SK-N-SH treated with all-trans-retinoic acid at 6 μM for 48 hours (cell line): ENCODE measurements at regions not wholly inside any gene's neighbourhood (a gene's known extent, or its start where the extent isn't known, plus 50 kb on each side); places are given as distances from the start of the nearest gene placed in this dataset.

Source experiments
- ATAC-seq: fragments of 200-7000 bp; cut with Tn5 transposase; 3 replicates; pipeline ENCODE4 v1.9.1; 2020; ENCODE audit warnings: mild to moderate bottlenecking, moderate library complexity
- ARNTL ChIP-seq: fragments of 450-650 bp; formaldehyde crosslinking; IDR thresholded peaks from 2 replicates; pipeline ENCODE4 v1.5.0; 2020; ENCODE audit warnings: low read depth, mild to moderate bottlenecking, moderate library complexity, borderline replicate concordance
- BACH2 ChIP-seq: fragments of 250-450 bp; sonication (Bioruptor Pico); IDR thresholded peaks from 2 replicates; pipeline ENCODE4 v1.9.0; 2021; ENCODE audit warnings: mild to moderate bottlenecking, borderline replicate concordance
- CREB5 ChIP-seq: fragments of 250-450 bp; sonication (Bioruptor Pico); IDR thresholded peaks from 2 replicates; pipeline ENCODE4 v1.5.1; 2020; ENCODE audit warnings: low read depth, mild to moderate bottlenecking, moderate library complexity
- CSDC2 ChIP-seq: fragments of 250-450 bp; sonication (Bioruptor Pico); IDR thresholded peaks from 2 replicates; pipeline ENCODE4 v1.5.0; 2020; ENCODE audit warnings: mild to moderate bottlenecking, moderate library complexity
- ESRRG ChIP-seq: fragments of 250-450 bp; sonication (Bioruptor Pico); IDR thresholded peaks from 2 replicates; pipeline ENCODE4 v1.6.1; 2021; ENCODE audit warnings: mild to moderate bottlenecking
- GLIS3 ChIP-seq: fragments of 250-450 bp; sonication (Bioruptor Pico); IDR thresholded peaks from 2 replicates; pipeline ENCODE4 v1.5.0; 2020; ENCODE audit warnings: mild to moderate bottlenecking, moderate library complexity
- ISL1 ChIP-seq: fragments of 250-450 bp; sonication (Bioruptor Pico); IDR thresholded peaks from 2 replicates; pipeline ENCODE4 v2.1.2; 2022; ENCODE audit warnings: mild to moderate bottlenecking, moderate library complexity
- PATZ1 ChIP-seq: fragments of 250-450 bp; sonication (Bioruptor Pico); IDR thresholded peaks from 2 replicates; pipeline ENCODE4 v1.8.0; 2020; ENCODE audit warnings: mild to moderate bottlenecking, moderate library complexity, borderline replicate concordance
- POU6F1 ChIP-seq: fragments of 250-450 bp; sonication (Bioruptor Pico); IDR thresholded peaks from 2 replicates; pipeline ENCODE4 v1.8.0; 2021; ENCODE audit warnings: low read depth, mild to moderate bottlenecking, moderate library complexity, borderline replicate concordance
- PPARA ChIP-seq: fragments of 250-450 bp; sonication (Bioruptor Pico); IDR thresholded peaks from 2 replicates; pipeline ENCODE4 v1.5.0; 2020; ENCODE audit warnings: mild to moderate bottlenecking, borderline replicate concordance
- RARB ChIP-seq: fragments of 250-450 bp; sonication (Bioruptor Pico); IDR thresholded peaks from 2 replicates; pipeline ENCODE4 v1.8.0; 2021; ENCODE audit warnings: mild to moderate bottlenecking, moderate library complexity
- SNAI2 ChIP-seq: fragments of 250-450 bp; sonication (Bioruptor Pico); IDR thresholded peaks from 2 replicates; pipeline ENCODE4 v1.5.0; 2020; ENCODE audit warnings: mild to moderate bottlenecking, moderate library complexity
- TCF4 ChIP-seq: fragments of 250-450 bp; sonication (Bioruptor Pico); IDR thresholded peaks from 2 replicates; pipeline ENCODE4 v1.8.0; 2021; ENCODE audit warnings: mild to moderate bottlenecking, moderate library complexity, borderline replicate concordance
- TOX ChIP-seq: fragments of 250-450 bp; sonication (Bioruptor Pico); IDR thresholded peaks from 2 replicates; pipeline ENCODE4 v1.8.0; 2021; ENCODE audit warnings: mild to moderate bottlenecking, moderate library complexity, borderline replicate concordance
- TSHZ2 ChIP-seq: fragments of 250-450 bp; sonication (Bioruptor Pico); IDR thresholded peaks from 2 replicates; pipeline ENCODE4 v1.5.0; 2020; ENCODE audit warnings: mild to moderate bottlenecking, moderate library complexity
- ZC3H10 ChIP-seq: fragments of 250-450 bp; sonication (Bioruptor Pico); IDR thresholded peaks from 2 replicates; pipeline ENCODE4 v1.5.1; 2021; ENCODE audit warnings: mild to moderate bottlenecking, moderate library complexity
- ZFP3 ChIP-seq: fragments of 250-450 bp; sonication (Bioruptor Pico); IDR thresholded peaks from 2 replicates; pipeline ENCODE4 v1.5.0; 2020; ENCODE audit warnings: mild to moderate bottlenecking, moderate library complexity
- ZFP30 ChIP-seq: fragments of 450-650 bp; formaldehyde crosslinking; IDR thresholded peaks from 2 replicates; pipeline ENCODE4 v1.5.0; 2022; ENCODE audit warnings: mild to moderate bottlenecking, moderate library complexity
- ZNF565 ChIP-seq: fragments of 450-650 bp; formaldehyde crosslinking; conservative IDR thresholded peaks from 2 replicates; pipeline ENCODE4 v1.5.0; 2020; ENCODE audit warnings: low read depth, mild to moderate bottlenecking, moderate library complexity
- ZNF70 ChIP-seq: fragments of 450-650 bp; formaldehyde crosslinking; IDR thresholded peaks from 2 replicates; pipeline ENCODE4 v1.5.0; 2020; ENCODE audit warnings: mild to moderate bottlenecking, moderate library complexity
- ZNF8 ChIP-seq: fragments of 450-650 bp; formaldehyde crosslinking; IDR thresholded peaks from 2 replicates; pipeline ENCODE4 v1.5.0; 2020; ENCODE audit warnings: mild to moderate bottlenecking, moderate library complexity
- TF ChIP-seq, protein P1 (sequence below): fragments of 250-450 bp; sonication (Bioruptor Pico); IDR thresholded peaks from 2 replicates; pipeline ENCODE4 v1.5.1; 2021; ENCODE audit warnings: mild to moderate bottlenecking, moderate library complexity

- TF ChIP-seq TOX (CRISPR knock-in tag) (no peak), GLIS3 (CRISPR knock-in tag) (no peak), ISL1 (CRISPR knock-in tag) (no peak), ZFP3 (CRISPR knock-in tag) (no peak), TCF4 (CRISPR knock-in tag) (no peak), RARB (CRISPR knock-in tag) (no peak), PPARA (no peak), SNAI2 (no peak), CSDC2 (no peak), ZNF8 (no peak), BACH2 (CRISPR knock-in tag) (no peak), POU6F1 (CRISPR knock-in tag) (no peak), CREB5 (no peak), ZC3H10 (no peak), ARNTL (no peak), ZFP30 (CRISPR knock-in tag) (no peak), PATZ1 (CRISPR knock-in tag) (no peak)
- TF ChIP-seq, protein P1, sequence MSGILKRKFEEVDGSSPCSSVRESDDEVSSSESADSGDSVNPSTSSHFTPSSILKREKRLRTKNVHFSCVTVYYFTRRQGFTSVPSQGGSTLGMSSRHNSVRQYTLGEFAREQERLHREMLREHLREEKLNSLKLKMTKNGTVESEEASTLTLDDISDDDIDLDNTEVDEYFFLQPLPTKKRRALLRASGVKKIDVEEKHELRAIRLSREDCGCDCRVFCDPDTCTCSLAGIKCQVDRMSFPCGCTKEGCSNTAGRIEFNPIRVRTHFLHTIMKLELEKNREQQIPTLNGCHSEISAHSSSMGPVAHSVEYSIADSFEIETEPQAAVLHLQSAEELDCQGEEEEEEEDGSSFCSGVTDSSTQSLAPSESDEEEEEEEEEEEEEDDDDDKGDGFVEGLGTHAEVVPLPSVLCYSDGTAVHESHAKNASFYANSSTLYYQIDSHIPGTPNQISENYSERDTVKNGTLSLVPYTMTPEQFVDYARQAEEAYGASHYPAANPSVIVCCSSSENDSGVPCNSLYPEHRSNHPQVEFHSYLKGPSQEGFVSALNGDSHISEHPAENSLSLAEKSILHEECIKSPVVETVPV (CRISPR knock-in tag): no peak
Observed at GRCh38 chr10:93190372-93190771, 116.7 kb downstream of the CYP26A1 start.

GRCh38 chr10:93193906-93194305 lies 120.2 kb downstream of the CYP26A1 start:
- no peak for ATAC-seq
- TF ChIP-seq RARB (CRISPR knock-in tag): no peak
- TF ChIP-seq ZNF565 (CRISPR knock-in tag): no peak
- TF ChIP-seq ZNF70 (CRISPR knock-in tag): no peak
- no peak for TF ChIP-seq SNAI2
- TF ChIP-seq ARNTL: no peak
- TF ChIP-seq ESRRG (CRISPR knock-in tag): no peak
- no peak for TF ChIP-seq ZFP30 (CRISPR knock-in tag)
- TF ChIP-seq BACH2 (CRISPR knock-in tag): no peak
- TF ChIP-seq TOX (CRISPR knock-in tag): no peak
- TF ChIP-seq TSHZ2 (CRISPR knock-in tag): no peak
- TF ChIP-seq ISL1 (CRISPR knock-in tag): no peak
- TF ChIP-seq POU6F1 (CRISPR knock-in tag): no peak
- no peak for TF ChIP-seq PATZ1 (CRISPR knock-in tag)
- no peak for TF ChIP-seq GLIS3 (CRISPR knock-in tag)
- TF ChIP-seq ZC3H10: no peak

More at GRCh38 chr10:93190372-93190771, 116.7 kb downstream of the CYP26A1 start:
- no peak for ATAC-seq
